ENCODE measurements at regions not wholly inside any gene's neighbourhood (a gene's known extent, or its start where the extent isn't known, plus 50 kb on each side); places are given as distances from the start of the nearest gene placed in this dataset.

DNA sequence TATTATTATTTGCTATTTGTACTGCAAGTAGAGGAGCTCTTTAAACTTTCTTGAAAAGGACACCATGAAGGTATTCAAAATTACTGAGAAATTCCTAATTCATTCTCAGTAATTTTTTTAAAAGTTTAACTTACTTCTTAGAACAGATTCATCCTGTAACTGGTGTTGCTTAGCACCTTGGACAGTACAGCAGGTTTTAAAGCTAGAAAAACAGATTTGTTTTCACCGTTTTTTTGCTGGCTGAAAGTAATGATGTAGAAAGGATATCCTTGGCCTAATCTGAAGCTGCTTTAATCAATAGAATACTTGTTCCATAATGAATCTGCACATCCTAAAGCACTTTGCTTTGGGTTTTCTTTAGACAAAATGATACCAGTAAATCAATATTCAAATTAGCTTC lies 142.5 kb upstream of the TRAM1L1 start:
- TF ChIP-seq, protein P1, sequence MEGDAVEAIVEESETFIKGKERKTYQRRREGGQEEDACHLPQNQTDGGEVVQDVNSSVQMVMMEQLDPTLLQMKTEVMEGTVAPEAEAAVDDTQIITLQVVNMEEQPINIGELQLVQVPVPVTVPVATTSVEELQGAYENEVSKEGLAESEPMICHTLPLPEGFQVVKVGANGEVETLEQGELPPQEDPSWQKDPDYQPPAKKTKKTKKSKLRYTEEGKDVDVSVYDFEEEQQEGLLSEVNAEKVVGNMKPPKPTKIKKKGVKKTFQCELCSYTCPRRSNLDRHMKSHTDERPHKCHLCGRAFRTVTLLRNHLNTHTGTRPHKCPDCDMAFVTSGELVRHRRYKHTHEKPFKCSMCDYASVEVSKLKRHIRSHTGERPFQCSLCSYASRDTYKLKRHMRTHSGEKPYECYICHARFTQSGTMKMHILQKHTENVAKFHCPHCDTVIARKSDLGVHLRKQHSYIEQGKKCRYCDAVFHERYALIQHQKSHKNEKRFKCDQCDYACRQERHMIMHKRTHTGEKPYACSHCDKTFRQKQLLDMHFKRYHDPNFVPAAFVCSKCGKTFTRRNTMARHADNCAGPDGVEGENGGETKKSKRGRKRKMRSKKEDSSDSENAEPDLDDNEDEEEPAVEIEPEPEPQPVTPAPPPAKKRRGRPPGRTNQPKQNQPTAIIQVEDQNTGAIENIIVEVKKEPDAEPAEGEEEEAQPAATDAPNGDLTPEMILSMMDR (IDR thresholded peaks at IDR 0.05), result no peak
- no peak for TF ChIP-seq POLR2AphosphoS5 (IDR thresholded peaks at IDR 0.05)

Data from gastroesophageal sphincter (tissue), 3 donors.